Fibroblast of lung (primary cell): ENCODE measurements at regions not wholly inside any gene's neighbourhood (a gene's known extent, or its start where the extent isn't known, plus 50 kb on each side); places are given as distances from the start of the nearest gene placed in this dataset.

Experiments
- CTCF ChIP-seq, 2 donors: IDR thresholded peaks in 1 of 2; conservative IDR thresholded peaks in 1 of 2; 1 replicate in 1 of 2; 2 replicates in 1 of 2; pipeline ENCODE4 v1.5.1; 2011 to 2012; ENCODE audit warnings: low read length in 2 of 2, control low read depth in 1 of 2, inconsistent platforms in 1 of 2, low read depth in 1 of 2, mild to moderate bottlenecking in 1 of 2
- EZH2 ChIP-seq: IDR thresholded peaks from 2 replicates; pipeline ENCODE4 v1.5.1; 2012; ENCODE audit warnings: low read length, control low read depth, mild to moderate bottlenecking; ENCODE audit errors: missing control alignments

GRCh38 chr4:120481756-120482155 lies 415.1 kb upstream of the MAD2L1 start:
- TF ChIP-seq CTCF (conservative IDR thresholded peaks at IDR 0.05 in 1 of 2, IDR thresholded peaks at IDR 0.05 in 1 of 2; ENCODE audit: low read depth in 1 of 2, low read length in 2 of 2): no peak
- TF ChIP-seq EZH2: no peak
